OCI-LY3 (cell line): ENCODE measurements at regions not wholly inside any gene's neighbourhood (a gene's known extent, or its start where the extent isn't known, plus 50 kb on each side); places are given as distances from the start of the nearest gene placed in this dataset.
A peak's percentile ranks its signal among the peaks of the same experiment; 100 is the strongest.
"Not testable (repeated sequence)": the region's sequence is repeated elsewhere in the genome, so short reads cannot be mapped to it uniquely, and the experiment has no call there.

ENCODE experiments used
- H2AFZ ChIP-seq: fragments of 200-600, 300-600 bp; shearing (Covaris generic); 2 replicates; pipeline ENCODE4 v1.6.0; 2014; ENCODE audit warnings: antibody characterized with exemption, low read depth, low read length
- H3K27ac ChIP-seq: fragments of 200-600, 300-600 bp; sonication (generic); 2 replicates; pipeline ENCODE4 v1.5.1; 2014; ENCODE audit warnings: mild to moderate bottlenecking, low read length, moderate library complexity, mixed read lengths
- H3K27me3 ChIP-seq: fragments of 200-600, 300-600 bp; sonication (generic); 2 replicates; pipeline ENCODE4 v1.6.1; 2014; ENCODE audit warnings: low read depth, low read length, mixed read lengths
- H3K36me3 ChIP-seq: fragments of 200-600, 300-600 bp; sonication (generic); replicated peaks from 2 replicates; pipeline ENCODE3; 2014; ENCODE audit warnings: low read depth, low read length, mixed read lengths
- H3K4me1 ChIP-seq: fragments of 300-600, 200-600 bp; sonication (generic); 2 replicates; pipeline ENCODE4 v1.6.1; 2014; ENCODE audit warnings: low read length, mixed read lengths
- H3K4me2 ChIP-seq: fragments of 200-600, 300-600 bp; sonication (generic); 2 replicates; pipeline ENCODE4 v1.6.1; 2014; ENCODE audit warnings: low read length, mixed read lengths
- H3K4me3 ChIP-seq: fragments of 300-600, 200-600 bp; sonication (generic); 2 replicates; pipeline ENCODE4 v1.5.1; 2014; ENCODE audit warnings: antibody characterized with exemption, mild to moderate bottlenecking, low read length, moderate library complexity
- H3K79me2 ChIP-seq: fragments of 300-600, 200-600 bp; shearing (Covaris generic); 2 replicates; pipeline ENCODE4 v1.6.1; 2014; ENCODE audit warnings: mild to moderate bottlenecking, low read length, mixed read lengths
- H3K9ac ChIP-seq: fragments of 300-600, 200-600 bp; shearing (Covaris generic); 2 replicates; pipeline ENCODE4 v1.6.0; 2014; ENCODE audit warnings: mild to moderate bottlenecking, low read length, moderate library complexity
- H3K9me3 ChIP-seq: fragments of 200-600, 300-600 bp; shearing (Covaris generic); 2 replicates; pipeline ENCODE4 v1.6.1; 2014; ENCODE audit warnings: low read length, mixed read lengths; ENCODE audit not compliant: insufficient read depth
- H4K20me1 ChIP-seq: fragments of 200-600, 300-600 bp; sonication (generic); 2 replicates; pipeline ENCODE4 v1.6.1; 2016; ENCODE audit warnings: low read length, mixed read lengths; ENCODE audit not compliant: insufficient read depth
- CTCF ChIP-seq: fragments of 200-600, 300-600 bp; sonication (generic); IDR thresholded peaks from 2 replicates; pipeline ENCODE4 v1.5.1; 2014; ENCODE audit warnings: antibody characterized with exemption, low read length, low read depth
- EZH2phosphoT487 ChIP-seq: fragments of 200-600 bp; shearing (Covaris generic); IDR thresholded peaks from 2 replicates; pipeline ENCODE4 v1.6.1; 2018; ENCODE audit warnings: antibody characterized with exemption, mixed run types, low read depth

- H3K79me2 ChIP-seq, H3K27ac ChIP-seq, H3K4me3 ChIP-seq, H3K9me3 ChIP-seq, H3K4me2 ChIP-seq, H2AFZ ChIP-seq, H3K9ac ChIP-seq, H3K36me3 ChIP-seq, H3K4me1 ChIP-seq, H4K20me1 ChIP-seq, H3K27me3 ChIP-seq: not testable (repeated sequence)
Observed at GRCh38 chr18:15004270-15004973, 256.4 kb downstream of the ANKRD30B start.

GRCh38 chr18:15005313-15006130 is 257.6 kb downstream of the ANKRD30B start:
- Histone ChIP-seq H3K79me2 (no peaks in the 10 kb centered on the region), H3K4me3 (no peak overlapping the region), H3K4me2 (no peak overlapping the region), H3K9ac (no peak overlapping the region), H2AFZ (no peak overlapping the region), H4K20me1 (no peaks in the 10 kb centered on the region), H3K9me3 (no peaks in the 10 kb centered on the region), H3K4me1 (no peaks in the 10 kb centered on the region), H3K36me3 (no peaks in the 10 kb centered on the region), H3K27ac (no peak overlapping the region), H3K27me3 (no peaks in the 10 kb centered on the region)
- TF ChIP-seq CTCF (no peak), EZH2phosphoT487 (no peak)

- not testable (repeated sequence) for H3K4me3 ChIP-seq, H4K20me1 ChIP-seq, H3K4me2 ChIP-seq, H3K27me3 ChIP-seq, H3K36me3 ChIP-seq, H3K9ac ChIP-seq, H3K27ac ChIP-seq, H3K4me1 ChIP-seq, H3K9me3 ChIP-seq, H3K79me2 ChIP-seq, H2AFZ ChIP-seq
Observed at GRCh38 chr18:15006616-15007015, 258.6 kb downstream of the ANKRD30B start.

- H3K27ac ChIP-seq, H3K9me3 ChIP-seq, H2AFZ ChIP-seq, H3K79me2 ChIP-seq, H3K4me3 ChIP-seq, H3K27me3 ChIP-seq, H3K36me3 ChIP-seq, H3K4me1 ChIP-seq, H3K9ac ChIP-seq, H3K4me2 ChIP-seq, H4K20me1 ChIP-seq: not testable (repeated sequence)
Observed at GRCh38 chr18:15026041-15026440, 278.1 kb downstream of the ANKRD30B start.

GRCh38 chr18:15028037-15028436 is 280.1 kb downstream of the ANKRD30B start:
- not testable (repeated sequence) for H3K36me3 ChIP-seq

GRCh38 chr18:15060279-15060880 is 312.4 kb downstream of the ANKRD30B start:
- H3K79me2 ChIP-seq, H3K9me3 ChIP-seq, H3K4me1 ChIP-seq, H4K20me1 ChIP-seq, H3K27me3 ChIP-seq, H3K36me3 ChIP-seq: not testable (repeated sequence)
- Histone ChIP-seq H3K4me3 (peak overlapping the region; percentile 67), H2AFZ (peak overlapping the region; percentile 70; the same call in 1 of the 2 replicates), H3K9ac (peak overlapping the region; percentile 51; the same call in 1 of the 2 replicates), H3K4me2 (peak overlapping the region; percentile 71), H3K27ac (peak overlapping the region; percentile 19; the same call in 1 of the 2 replicates)

More at GRCh38 chr18:15028037-15028436, 280.1 kb downstream of the ANKRD30B start:
- H3K4me1 ChIP-seq, H3K27ac ChIP-seq, H3K9ac ChIP-seq, H3K27me3 ChIP-seq, H2AFZ ChIP-seq, H4K20me1 ChIP-seq, H3K79me2 ChIP-seq, H3K9me3 ChIP-seq, H3K4me3 ChIP-seq: not testable (repeated sequence)
- peak overlapping the region; percentile 39; the same call in 1 of the 2 replicates for H3K4me2 ChIP-seq
- TF ChIP-seq CTCF = peak; percentile 30; the same call in 1 of the 2 replicates

GRCh38 chr18:15061289-15061896 is 313.4 kb downstream of the ANKRD30B start:
- H3K4me1 ChIP-seq, H2AFZ ChIP-seq, H3K79me2 ChIP-seq, H3K4me2 ChIP-seq, H3K36me3 ChIP-seq, H3K9me3 ChIP-seq, H4K20me1 ChIP-seq, H3K9ac ChIP-seq, H3K27me3 ChIP-seq, H3K27ac ChIP-seq, H3K4me3 ChIP-seq: not testable (repeated sequence)
